ENCODE measurements at regions not wholly inside any gene's neighbourhood (a gene's known extent, or its start where the extent isn't known, plus 50 kb on each side); places are given as distances from the start of the nearest gene placed in this dataset.

- no peak overlapping the region for H3K4me3 Mint-ChIP-seq
- no peaks in the 10 kb centered on the region for H3K4me1 Mint-ChIP-seq
- no peak overlapping the region for H3K27ac Mint-ChIP-seq
- peaks cover 0 to 5% (median 5%) of the 10 kb centered on the region in 3 donors for H3K27me3 Mint-ChIP-seq
- ATAC-seq (ENCODE audit: low read depth in 2 of 2) (no peak), DNase-seq (no peak)
- H3K9me3 Mint-ChIP-seq, result peaks cover 0 to 4% (median 1%) of the 10 kb centered on the region in 7 donors
- H3K36me3 Mint-ChIP-seq, result no peaks in the 10 kb centered on the region
Observed at GRCh38 chr2:215514516-215514915, 78.6 kb upstream of the FN1 start.

GRCh38 chr2:215511454-215512346, 75.8 kb upstream of the FN1 start:
- Mint-ChIP-seq H3K4me3 (no peak overlapping the region), H3K27ac (peak overlapping the region in 2 of 6 donors; percentile 18 to 50), H3K9me3 (peaks cover 0 to 4% (median 1%) of the 10 kb centered on the region in 7 donors), H3K36me3 (no peaks in the 10 kb centered on the region), H3K4me1 (peaks cover 0 to 6% (median 2%) of the 10 kb centered on the region in 3 donors), H3K27me3 (peaks cover 0 to 5% (median 4%) of the 10 kb centered on the region in 3 donors)
- ATAC-seq (ENCODE audit: low read depth in 2 of 2) (no peak), DNase-seq (no peak)

GRCh38 chr2:215507836-215508235, 72.0 kb upstream of the FN1 start:
- H3K9me3 Mint-ChIP-seq, result peaks cover 0 to 4% (median 1%) of the 10 kb centered on the region in 7 donors
- peaks cover 0 to 5% (median 0%) of the 10 kb centered on the region in 3 donors for H3K27me3 Mint-ChIP-seq
- H3K27ac Mint-ChIP-seq, result no peak overlapping the region
- no peaks in the 10 kb centered on the region for H3K36me3 Mint-ChIP-seq
- ATAC-seq (ENCODE audit: low read depth in 2 of 2) (no peak), DNase-seq (no peak)
- H3K4me3 Mint-ChIP-seq, result no peak overlapping the region
- peaks cover 0 to 6% (median 2%) of the 10 kb centered on the region in 3 donors for H3K4me1 Mint-ChIP-seq

- Mint-ChIP-seq H3K4me1 (peaks cover 0 to 6% (median 2%) of the 10 kb centered on the region in 3 donors), H3K9me3 (peaks cover 0 to 4% (median 1%) of the 10 kb centered on the region in 7 donors), H3K4me3 (no peak overlapping the region), H3K27ac (no peak overlapping the region), H3K36me3 (no peaks in the 10 kb centered on the region), H3K27me3 (peaks cover 0 to 10% (median 6%) of the 10 kb centered on the region in 3 donors)
- no peak for ATAC-seq (ENCODE audit: low read depth in 2 of 2)
- no peak for DNase-seq
Observed at GRCh38 chr2:215507136-215507535, 71.3 kb upstream of the FN1 start.

- H3K4me3 Mint-ChIP-seq, result no peak overlapping the region
- ATAC-seq (ENCODE audit: low read depth in 2 of 2), result no peak
- H3K27ac Mint-ChIP-seq, result no peak overlapping the region
- H3K36me3 Mint-ChIP-seq, result no peaks in the 10 kb centered on the region
- DNase-seq, result no peak
- peaks cover 0 to 4% (median 1%) of the 10 kb centered on the region in 7 donors for H3K9me3 Mint-ChIP-seq
- H3K27me3 Mint-ChIP-seq, result peaks cover 0 to 15% (median 8%) of the 10 kb centered on the region in 3 donors
- H3K4me1 Mint-ChIP-seq, result peaks cover 0 to 6% (median 2%) of the 10 kb centered on the region in 3 donors
Observed at GRCh38 chr2:215506604-215506990, 70.7 kb upstream of the FN1 start.

- no peak overlapping the region for H3K27ac Mint-ChIP-seq
- H3K36me3 Mint-ChIP-seq, result no peaks in the 10 kb centered on the region
Observed at GRCh38 chr2:215505044-215505786, 69.3 kb upstream of the FN1 start.

GRCh38 chr2:215504547-215504946, 68.7 kb upstream of the FN1 start:
- Mint-ChIP-seq H3K36me3 (no peaks in the 10 kb centered on the region), H3K4me1 (peaks cover 0 to 6% (median 2%) of the 10 kb centered on the region in 3 donors), H3K9me3 (no peaks in the 10 kb centered on the region)

More at GRCh38 chr2:215505044-215505786, 69.3 kb upstream of the FN1 start:
- Mint-ChIP-seq H3K9me3 (peaks cover 0 to 4% (median 1%) of the 10 kb centered on the region in 7 donors), H3K4me1 (peaks cover 0 to 6% (median 2%) of the 10 kb centered on the region in 3 donors), H3K4me3 (no peak overlapping the region), H3K27me3 (peaks cover 4 to 21% (median 8%) of the 10 kb centered on the region in 3 donors)
- ATAC-seq (ENCODE audit: low read depth in 2 of 2) (no peak), DNase-seq (no peak)

GRCh38 chr2:215503381-215503780, 67.5 kb upstream of the FN1 start:
- Mint-ChIP-seq H3K4me3 (no peak overlapping the region), H3K27ac (no peak overlapping the region), H3K36me3 (no peaks in the 10 kb centered on the region), H3K27me3 (peaks cover 8 to 21% (median 8%) of the 10 kb centered on the region in 3 donors), H3K4me1 (peaks cover 0 to 6% (median 2%) of the 10 kb centered on the region in 3 donors), H3K9me3 (peaks cover 0 to 3% (median 0%) of the 10 kb centered on the region in 7 donors)
- DNase-seq (no peak), ATAC-seq (ENCODE audit: low read depth in 2 of 2) (no peak)

More at GRCh38 chr2:215504547-215504946, 68.7 kb upstream of the FN1 start:
- DNase-seq (no peak), ATAC-seq (ENCODE audit: low read depth in 2 of 2) (no peak)
- H3K4me3 Mint-ChIP-seq, result no peak overlapping the region
- peaks cover 4 to 21% (median 8%) of the 10 kb centered on the region in 3 donors for H3K27me3 Mint-ChIP-seq
- no peak overlapping the region for H3K27ac Mint-ChIP-seq

GRCh38 chr2:215500466-215500865, 64.6 kb upstream of the FN1 start:
- ATAC-seq (ENCODE audit: low read depth in 2 of 2), result no peak
- H3K27me3 Mint-ChIP-seq, result peaks cover 8 to 30% (median 9%) of the 10 kb centered on the region in 3 donors
- no peaks in the 10 kb centered on the region for H3K36me3 Mint-ChIP-seq

GRCh38 chr2:215499331-215499730, 63.5 kb upstream of the FN1 start:
- peaks cover 0 to 10% (median 5%) of the 10 kb centered on the region in 7 donors for H3K9me3 Mint-ChIP-seq
- no peaks in the 10 kb centered on the region for H3K36me3 Mint-ChIP-seq
- no peak for DNase-seq
- no peak overlapping the region for H3K4me3 Mint-ChIP-seq
- H3K4me1 Mint-ChIP-seq, result no peaks in the 10 kb centered on the region
- H3K27me3 Mint-ChIP-seq, result peaks cover 9 to 30% (median 11%) of the 10 kb centered on the region in 3 donors
- no peak overlapping the region for H3K27ac Mint-ChIP-seq
- no peak for ATAC-seq (ENCODE audit: low read depth in 2 of 2)

More at GRCh38 chr2:215500466-215500865, 64.6 kb upstream of the FN1 start:
- H3K9me3 Mint-ChIP-seq, result peaks cover 0 to 10% (median 5%) of the 10 kb centered on the region in 7 donors
- no peaks in the 10 kb centered on the region for H3K4me1 Mint-ChIP-seq
- no peak overlapping the region for H3K27ac Mint-ChIP-seq
- no peak overlapping the region for H3K4me3 Mint-ChIP-seq
- DNase-seq, result no peak

- H3K27me3 Mint-ChIP-seq, result peaks cover 9 to 29% (median 12%) of the 10 kb centered on the region in 3 donors
- no peaks in the 10 kb centered on the region for H3K36me3 Mint-ChIP-seq
- no peak overlapping the region for H3K27ac Mint-ChIP-seq
- DNase-seq (no peak), ATAC-seq (ENCODE audit: low read depth in 2 of 2) (no peak)
- H3K4me1 Mint-ChIP-seq, result no peaks in the 10 kb centered on the region
- H3K9me3 Mint-ChIP-seq, result peaks cover 0 to 10% (median 5%) of the 10 kb centered on the region in 7 donors
- no peak overlapping the region for H3K4me3 Mint-ChIP-seq
Observed at GRCh38 chr2:215498431-215498830, 62.6 kb upstream of the FN1 start.

- ATAC-seq (ENCODE audit: low read depth in 2 of 2) (no peak), DNase-seq (no peak)
- Mint-ChIP-seq H3K4me1 (no peaks in the 10 kb centered on the region), H3K4me3 (no peak overlapping the region), H3K36me3 (no peaks in the 10 kb centered on the region), H3K27ac (no peak overlapping the region), H3K9me3 (peaks cover under 1 to 9% (median 7%) of the 10 kb centered on the region in 7 donors), H3K27me3 (peaks cover 1 to 16% (median 9%) of the 10 kb centered on the region in 3 donors)
Observed at GRCh38 chr2:215493376-215493775, 57.5 kb upstream of the FN1 start.

GRCh38 chr2:215489288-215489848, 53.5 kb upstream of the FN1 start:
- ATAC-seq (ENCODE audit: low read depth in 2 of 2), result no peak
- H3K36me3 Mint-ChIP-seq, result no peaks in the 10 kb centered on the region

More at GRCh38 chr2:215489288-215489848, 53.5 kb upstream of the FN1 start:
- peaks cover 0 to 4% (median 0%) of the 10 kb centered on the region in 7 donors for H3K9me3 Mint-ChIP-seq
- H3K4me1 Mint-ChIP-seq, result no peaks in the 10 kb centered on the region
- H3K4me3 Mint-ChIP-seq, result no peak overlapping the region
- H3K27me3 Mint-ChIP-seq, result peaks cover 0 to 12% (median 0%) of the 10 kb centered on the region in 3 donors
- no peak overlapping the region for H3K27ac Mint-ChIP-seq
- DNase-seq, result no peak
